Renal cortical epithelial cell (primary cell): ENCODE measurements at regions not wholly inside any gene's neighbourhood (a gene's known extent, or its start where the extent isn't known, plus 50 kb on each side); places are given as distances from the start of the nearest gene placed in this dataset.
"Not testable (repeated sequence)": the region's sequence is repeated elsewhere in the genome, so short reads cannot be mapped to it uniquely, and the experiment has no call there.

Source experiments
- DNase-seq: peaks from one replicate; pipeline ENCODE4 v3.0.0-alpha.2; 2011; ENCODE audit warnings: low read depth

DNA sequence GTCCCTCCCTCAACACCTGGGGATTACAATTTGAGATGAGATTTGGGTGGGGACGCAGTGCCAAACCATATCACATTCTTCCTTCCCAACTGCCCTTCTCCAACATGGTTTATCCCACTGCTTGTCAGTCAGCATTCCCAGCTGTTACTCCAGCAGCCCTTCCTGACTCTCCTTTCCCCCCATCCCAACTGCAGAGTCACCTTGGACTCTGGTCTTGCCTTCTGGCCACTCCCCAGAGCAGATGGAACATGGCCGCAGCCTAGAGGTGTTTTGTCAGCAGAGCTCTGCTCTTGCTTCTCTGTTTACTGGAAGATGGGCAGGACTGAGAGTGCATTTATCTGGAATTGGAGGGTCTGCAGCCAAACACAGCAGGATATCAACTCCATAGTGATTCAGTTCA is 51.2 kb upstream of the MEX3C start:
- no peak for DNase-seq

DNA sequence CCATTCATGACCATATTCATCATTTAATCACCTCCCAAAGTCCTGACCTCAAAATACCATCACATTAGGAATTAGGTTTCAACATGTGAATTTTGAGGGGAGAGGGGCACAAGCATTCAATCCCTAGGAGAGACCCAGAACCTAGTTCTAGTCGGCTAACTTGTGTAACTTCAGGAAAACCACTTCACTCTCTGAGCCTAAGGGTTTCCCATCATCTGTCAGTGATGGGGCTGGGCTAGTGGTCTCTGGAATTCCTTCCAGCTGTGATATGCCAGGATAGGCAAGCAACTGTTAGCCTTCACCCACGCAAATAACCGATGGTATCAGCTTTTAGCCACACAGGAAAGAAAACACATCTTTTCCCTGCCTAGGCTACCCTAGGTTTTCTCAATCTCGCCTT is 52.5 kb upstream of the MEX3C start:
- DNase-seq: no peak

DNA sequence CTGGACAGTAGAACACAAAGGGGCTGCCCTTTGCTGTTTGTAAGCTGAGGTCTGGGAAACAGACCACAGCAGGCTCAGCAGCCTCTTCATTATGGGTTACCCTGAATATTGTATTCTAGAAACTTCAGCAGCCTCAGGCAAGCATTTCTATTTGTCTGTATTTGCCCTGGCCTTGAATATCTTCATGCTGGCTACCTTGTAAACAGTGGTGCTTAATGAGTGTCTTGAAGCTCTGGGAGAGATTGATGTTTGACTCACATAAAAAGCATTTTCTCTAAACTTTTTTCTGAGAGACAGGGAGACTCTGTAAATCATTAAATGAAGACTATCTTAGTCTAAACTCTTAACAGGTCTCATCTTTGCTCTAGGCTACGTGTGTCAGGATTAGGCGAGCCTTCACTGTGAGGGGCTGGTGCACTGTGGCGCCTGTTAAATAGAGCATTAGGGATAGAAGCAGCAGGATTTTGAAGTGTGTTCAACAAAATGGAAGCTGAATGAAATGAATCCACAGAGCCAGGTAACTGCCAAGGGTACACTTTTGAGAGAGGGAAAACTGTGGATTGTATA is 53.1 kb upstream of the MEX3C start:
- no peak for DNase-seq

DNA sequence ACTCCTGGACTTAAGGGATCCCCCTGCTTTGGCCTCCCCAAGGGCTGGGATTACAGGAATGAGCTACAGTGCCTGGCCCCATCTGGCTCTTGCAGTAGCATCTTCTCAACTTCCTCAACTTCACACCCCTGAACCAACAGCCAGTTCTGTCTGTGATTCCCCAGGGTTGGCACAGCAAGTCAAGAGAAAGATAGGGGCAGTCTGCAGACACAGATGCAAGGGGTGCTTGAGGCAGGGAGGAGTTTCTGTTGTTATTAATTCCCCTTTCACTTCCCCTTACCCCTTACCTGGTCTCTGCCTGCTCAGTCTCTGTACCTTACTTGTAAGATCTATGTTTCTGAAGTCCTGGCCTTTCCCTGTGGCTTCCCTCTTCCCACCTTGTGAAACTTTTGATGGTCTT is 54.1 kb upstream of the MEX3C start:
- DNase-seq: no peak

DNA sequence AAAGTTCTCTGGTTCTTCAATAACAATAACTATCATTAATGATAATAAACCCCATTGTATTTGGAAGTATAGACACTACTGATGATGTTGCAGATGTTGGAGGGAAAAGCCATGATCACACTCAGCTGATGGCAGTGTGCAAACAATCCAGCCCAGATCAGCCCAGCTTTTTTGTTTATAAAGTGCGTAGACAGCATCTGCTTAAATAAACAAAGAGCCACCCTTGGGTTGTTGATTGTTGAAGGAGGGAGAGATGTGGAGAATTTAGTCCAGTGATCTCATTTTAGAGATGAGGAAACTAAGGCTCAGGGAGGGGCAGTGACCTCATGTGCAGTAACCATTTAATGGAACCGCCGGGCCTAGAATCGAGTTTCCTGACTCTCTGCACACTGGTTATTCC is 56.0 kb upstream of the MEX3C start:
- no peak for DNase-seq

DNA sequence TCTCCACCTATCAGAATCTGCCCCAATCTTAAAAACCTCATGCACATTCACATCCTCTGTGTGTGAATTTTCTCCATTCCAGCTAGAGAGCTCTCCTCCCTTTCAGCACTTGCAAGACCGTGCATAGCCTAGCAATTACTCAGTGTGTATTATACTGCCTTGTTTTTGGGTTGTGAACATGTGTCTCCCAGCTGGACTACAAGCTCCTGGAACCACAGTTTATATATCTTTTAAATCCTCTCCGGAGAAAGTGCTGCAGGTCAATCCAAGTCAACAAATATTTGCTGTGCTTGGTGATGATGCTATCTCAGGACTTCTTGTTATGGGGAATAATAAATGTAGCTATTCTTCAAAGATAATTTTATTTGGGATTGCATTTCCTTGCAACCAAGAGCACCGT is 58.2 kb upstream of the MEX3C start:
- DNase-seq: no peak

DNA sequence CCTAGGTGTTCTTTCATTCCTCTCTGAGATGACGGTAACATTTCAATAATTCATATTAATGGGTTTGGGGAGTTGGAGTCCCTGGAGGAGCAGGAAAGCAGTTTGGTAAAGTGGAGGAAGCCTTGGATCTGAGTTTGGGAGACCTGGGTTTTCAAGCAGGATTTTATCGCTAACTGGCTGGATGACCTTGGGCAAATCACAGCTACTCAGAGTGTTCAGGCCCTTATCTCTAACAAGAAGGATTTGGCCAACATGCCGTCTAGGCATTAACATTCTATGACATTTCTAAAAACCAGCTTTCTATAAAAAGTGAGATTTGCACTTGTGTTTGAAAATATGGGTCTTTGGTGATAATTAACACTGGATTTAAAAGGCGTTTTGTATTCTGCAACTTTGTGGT is 59.7 kb upstream of the MEX3C start:
- DNase-seq: no peak

DNA sequence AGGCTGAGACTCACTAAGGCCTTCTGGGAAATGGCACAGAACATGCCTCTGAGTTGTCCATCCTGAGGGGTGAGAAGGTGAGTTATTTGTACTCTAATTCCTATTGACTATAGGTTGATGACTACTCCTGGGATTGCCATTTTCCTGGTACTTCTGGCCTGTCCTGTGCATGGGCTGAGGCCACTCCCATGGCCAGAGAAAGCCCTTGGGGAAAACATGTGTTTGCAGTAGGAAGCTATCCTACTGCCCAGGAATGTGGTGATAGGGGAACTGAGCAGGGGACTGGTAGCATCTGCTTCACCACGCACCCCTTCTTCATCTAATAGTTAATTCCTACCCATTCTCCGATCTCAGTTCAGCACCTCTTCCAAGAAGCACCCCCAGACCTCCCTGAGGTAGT is 62.6 kb upstream of the MEX3C start:
- no peak for DNase-seq

DNA sequence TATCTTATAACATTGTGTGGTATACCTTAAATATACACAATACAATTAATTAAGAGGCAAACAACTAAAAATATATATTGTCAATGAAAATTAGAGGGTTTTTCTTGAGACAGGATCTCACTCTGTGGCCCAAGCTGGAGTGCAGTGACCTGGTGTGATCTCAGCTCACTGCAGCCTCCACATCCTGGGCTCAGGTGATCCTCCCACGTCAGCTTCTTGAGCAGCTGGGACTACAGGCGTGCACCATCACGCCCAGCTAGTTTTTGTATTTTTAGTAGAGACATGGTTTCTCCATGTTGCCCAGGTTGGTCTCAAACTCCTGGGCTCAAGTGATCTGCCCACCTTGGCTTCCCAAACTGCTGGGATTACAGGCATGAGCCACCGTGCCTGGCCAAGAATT is 68.6 kb upstream of the MEX3C start:
- DNase-seq: not testable (repeated sequence)

DNA sequence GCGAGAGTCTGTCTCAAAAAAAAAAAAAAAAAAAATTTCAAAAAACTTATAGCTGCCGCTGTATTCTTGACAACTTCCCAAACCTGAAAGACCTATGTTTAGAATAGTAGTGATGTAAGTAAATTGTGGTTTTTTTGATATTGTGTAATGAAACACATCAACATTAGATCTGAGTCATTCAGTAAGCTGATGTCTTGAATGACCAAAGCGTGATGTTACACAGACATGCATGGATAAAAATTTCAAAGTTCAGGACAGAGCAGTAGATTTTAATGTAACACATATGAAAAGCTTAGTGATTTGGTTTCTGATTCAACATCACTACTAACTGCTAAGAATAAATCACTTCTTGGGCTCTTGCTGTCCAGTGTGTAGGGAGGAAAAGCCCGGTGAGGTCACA is 69.3 kb upstream of the MEX3C start:
- no peak for DNase-seq

DNA sequence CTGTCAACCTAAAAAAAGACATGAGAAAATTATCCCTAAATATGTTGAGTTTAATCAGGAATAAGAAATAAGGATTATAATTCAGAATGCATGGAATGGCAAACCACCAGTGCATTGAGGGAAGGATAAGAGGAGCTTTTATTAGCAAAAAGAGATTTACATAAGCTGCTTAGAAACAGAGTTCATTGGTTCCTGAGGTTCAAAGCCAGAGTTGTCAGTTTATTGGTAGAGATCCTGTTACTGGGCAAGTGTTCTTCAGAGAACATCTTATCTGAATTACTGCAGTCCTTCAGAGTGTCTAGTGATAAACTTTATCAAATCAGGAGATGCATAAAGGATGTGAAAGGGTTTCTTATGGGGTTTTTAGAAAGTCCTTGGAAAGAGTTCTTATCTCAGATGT is 76.0 kb upstream of the MEX3C start:
- no peak for DNase-seq

DNA sequence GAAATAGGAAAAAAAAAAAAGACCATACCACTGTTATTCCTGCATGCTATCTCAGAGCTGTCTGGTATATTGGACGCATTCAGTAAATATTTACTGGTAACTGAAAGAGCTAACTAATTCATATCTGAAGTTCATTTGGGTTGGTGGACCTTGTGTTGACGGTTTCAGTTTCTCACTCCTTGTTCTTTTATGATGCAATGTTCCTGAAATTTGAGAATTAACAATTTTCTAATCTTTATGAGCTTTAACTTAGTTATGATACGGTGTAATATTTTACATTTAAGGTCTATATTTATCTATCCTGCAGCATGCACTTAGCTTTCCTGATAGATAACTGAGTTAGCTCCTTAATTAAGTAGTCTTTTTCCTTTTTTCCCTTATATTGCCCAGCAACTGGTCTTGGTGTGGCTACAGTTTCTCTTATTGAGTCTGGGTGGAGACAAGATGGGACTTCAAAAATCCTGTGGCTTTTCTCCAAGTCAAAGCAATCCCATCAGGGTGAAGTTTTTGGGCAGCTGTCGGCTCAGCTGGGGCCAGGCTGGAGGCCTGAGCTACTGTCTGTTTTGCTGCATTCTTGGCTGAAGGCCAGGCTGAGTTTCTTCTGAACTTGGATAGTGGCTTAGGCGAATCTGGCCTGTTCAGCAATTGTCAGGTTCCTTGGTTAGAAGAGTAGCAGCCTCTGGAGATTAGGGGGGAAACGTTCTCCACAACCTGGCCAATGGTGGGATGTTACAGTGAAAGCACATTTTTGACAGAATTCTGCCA is 78.4 kb upstream of the MEX3C start:
- no peak for DNase-seq

DNA sequence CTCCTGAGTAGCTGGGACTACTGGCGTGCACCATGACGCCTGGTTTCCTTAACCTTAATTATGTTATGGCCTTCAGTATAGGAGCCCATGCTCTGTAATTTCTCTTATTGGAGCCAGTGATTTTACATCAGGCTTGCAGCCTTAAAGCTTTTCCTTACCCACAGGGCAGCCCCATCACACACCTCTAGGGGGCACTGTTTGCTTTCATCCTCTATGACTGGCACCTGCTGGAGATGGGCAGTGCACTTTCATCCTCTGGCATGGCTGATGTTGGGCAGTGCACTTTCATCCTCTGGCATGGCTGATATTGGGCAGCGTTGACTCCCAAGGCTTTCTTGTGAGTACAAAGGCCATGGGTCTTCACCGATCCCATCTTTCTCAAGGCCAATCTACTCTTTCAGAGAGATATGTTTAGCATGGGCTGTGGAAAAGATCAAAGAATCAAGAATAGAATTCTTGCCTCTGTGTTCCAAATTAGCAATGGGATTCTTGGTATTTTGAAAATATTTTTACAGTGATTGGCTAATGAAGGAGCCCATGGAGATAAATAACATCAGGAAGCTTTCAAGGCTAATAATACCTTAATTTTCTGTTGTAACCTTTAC is 80.7 kb upstream of the MEX3C start:
- peak; percentile 16 for DNase-seq

DNA sequence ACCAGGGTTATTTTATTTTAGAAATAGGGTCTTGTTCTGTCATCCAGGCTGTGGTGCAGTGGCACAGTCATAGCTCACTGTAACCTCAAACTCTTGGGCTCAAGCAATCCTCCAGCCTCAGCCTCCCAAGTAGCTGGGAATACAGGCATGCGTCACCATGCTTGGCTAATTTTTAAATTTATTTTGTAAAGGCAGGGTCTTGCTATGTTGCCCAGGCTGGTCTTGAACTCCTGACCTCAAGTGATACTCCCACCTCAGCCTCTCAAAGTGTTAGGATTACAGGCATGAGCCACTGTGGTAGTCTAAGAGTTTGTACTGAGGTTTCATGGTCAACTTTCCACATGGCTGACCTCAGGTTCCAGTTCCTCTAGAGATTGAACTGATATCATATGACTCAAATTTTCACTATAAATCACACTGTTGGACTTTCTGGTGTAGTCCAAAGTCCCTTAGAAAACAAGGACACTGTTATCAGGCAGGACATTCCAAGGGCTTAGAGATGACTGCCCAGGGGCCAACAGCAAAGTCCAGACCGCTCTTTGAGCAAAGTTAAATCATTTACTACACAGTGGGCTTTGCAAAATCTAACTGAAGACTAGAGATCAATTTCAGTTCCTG is 82.0 kb upstream of the MEX3C start:
- peak; percentile 22 for DNase-seq

DNA sequence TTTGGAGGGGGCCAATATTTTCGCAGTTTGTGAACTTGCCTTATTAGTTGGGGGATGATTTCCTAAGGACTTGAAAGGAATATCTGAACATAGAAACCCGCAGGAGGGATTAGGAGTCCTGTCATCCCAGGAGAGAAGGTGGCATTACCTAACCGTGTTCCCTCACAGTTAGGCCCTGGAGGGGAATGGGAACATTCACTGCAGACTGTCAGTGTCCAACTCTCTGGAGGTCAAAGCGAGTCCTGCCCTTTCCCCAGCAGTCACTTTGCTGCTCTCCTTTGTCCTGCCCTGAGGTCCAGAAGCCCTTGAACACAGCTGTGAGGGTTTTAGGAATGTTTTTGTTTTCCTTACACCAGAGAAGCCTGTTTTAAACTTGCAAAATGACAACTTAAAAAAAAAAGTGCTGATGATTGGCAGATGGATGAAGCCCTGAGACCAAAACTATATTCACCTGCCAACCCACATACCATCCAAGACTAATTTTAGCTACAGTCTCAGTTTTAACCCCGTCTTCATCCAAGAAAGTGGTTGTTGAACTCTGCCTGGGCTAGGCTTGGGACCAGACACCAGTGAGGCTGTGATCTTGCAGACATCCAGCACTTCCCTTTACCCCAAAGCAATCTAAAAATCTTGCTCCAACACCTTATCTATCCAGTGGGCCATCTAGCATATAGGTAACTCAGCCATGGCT is 90.5 kb upstream of the MEX3C start:
- DNase-seq: no peak

DNA sequence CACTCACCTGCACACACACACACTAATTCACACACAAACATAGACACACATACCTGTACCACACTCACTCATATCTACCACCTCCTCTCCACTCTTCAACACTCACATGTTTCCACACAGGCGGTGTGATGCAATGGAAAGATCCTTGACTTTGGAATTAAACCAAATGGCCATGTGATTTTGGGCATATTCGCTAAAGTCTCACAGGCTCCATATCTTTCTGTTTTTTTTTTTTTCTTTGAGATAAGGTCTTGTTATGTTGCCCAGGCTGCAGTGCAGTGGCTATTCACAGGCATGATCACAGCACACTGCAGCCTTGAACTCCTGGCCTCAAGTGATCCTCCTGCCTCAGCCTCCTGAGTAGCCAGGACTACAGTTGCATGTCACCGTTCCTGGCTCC is 91.1 kb upstream of the MEX3C start:
- DNase-seq: no peak

DNA sequence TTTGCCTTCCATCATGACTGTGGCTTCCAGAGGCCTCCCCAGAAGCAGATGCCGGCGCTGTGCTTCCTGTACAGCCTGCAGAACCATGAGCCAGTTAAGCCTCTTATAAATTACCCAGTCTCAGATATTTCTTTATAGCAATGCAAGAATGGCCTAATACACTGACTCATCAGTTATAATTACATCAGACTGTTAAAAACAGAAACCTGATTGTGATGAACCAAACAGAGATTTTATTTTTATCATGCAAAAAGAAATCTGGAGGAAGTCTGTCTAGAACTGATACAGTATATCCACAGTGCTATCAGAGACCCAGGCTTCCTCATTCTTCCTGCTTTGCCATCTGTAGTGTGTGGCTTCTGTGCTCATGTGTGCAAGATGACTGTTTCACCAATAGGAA is 93.4 kb upstream of the MEX3C start:
- peak; percentile 1 for DNase-seq

DNA sequence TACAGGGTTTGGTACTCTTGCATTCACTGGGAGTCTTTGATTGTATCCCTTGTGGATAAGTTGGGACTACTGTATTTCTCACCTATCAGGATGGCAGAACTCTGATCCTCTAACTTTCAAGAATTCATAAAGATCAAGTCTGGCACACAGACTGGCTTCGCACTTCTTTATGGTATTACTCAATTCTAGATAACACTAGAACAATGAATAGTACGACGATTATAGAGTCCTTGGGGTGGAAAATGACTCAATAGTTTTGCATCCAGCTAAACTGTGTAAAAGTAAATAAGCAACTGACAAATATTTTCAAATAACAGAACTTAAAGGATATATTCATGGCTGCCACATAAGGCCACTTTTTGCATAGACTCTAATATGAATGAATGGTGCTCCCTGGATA is 103.4 kb upstream of the MEX3C start:
- DNase-seq: no peak

DNA sequence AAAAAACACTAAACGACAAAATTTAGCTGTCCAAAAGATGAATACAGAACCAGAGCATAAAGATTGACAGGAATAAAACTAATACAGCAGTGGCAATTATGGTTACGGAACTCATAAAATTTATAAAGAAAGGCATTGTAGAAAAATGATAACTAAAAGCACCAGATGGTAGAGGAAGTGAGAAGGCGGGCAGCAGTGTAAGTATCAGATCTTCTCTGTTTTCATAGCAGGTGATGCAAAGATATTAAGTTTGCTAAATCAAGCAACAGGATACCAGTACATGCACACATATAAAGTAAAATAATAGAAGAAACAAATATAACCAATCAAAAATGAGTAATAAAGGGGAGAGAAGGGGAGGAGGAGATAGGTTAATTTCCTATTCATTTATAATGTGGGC is 103.9 kb upstream of the MEX3C start:
- DNase-seq: no peak

DNA sequence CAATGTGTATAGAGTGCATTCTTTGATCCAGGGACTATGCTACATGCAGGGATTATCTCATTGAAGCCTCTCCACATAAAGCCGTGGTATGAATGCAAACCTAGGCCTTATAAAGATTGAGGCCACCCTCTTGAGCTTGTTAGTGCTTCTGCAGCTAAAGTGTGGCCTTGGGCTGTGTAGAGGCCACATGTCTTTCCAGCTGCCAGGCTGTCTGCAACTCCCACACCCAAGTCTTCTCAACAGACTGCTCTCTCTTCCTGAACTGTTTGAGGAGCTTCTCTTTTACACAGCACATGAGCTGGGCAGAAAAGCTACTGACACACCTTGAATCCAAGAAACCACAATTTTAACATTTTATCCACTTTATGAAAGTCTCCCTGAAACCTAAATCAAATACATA is 119.2 kb upstream of the MEX3C start:
- DNase-seq: no peak

DNA sequence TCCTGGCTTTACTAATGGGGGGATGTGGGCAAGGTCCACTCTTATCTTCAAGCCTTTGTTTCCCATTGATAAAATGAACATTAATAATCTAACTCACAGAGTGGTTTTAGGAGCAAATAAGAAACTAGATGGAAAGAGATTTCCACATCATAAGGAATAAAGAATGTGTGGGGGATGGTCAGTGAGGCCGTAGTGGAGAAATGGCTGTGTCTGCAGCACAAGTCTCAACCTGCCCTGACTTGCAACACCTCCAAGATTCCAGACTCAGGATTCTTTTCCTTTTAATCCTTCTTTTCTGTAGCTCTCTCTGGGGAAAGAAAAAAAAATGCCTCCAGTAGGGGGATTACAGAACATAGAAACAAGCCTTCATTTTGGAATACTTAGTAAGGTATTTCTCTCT is 124.2 kb upstream of the MEX3C start:
- peak; percentile 29 for DNase-seq

DNA sequence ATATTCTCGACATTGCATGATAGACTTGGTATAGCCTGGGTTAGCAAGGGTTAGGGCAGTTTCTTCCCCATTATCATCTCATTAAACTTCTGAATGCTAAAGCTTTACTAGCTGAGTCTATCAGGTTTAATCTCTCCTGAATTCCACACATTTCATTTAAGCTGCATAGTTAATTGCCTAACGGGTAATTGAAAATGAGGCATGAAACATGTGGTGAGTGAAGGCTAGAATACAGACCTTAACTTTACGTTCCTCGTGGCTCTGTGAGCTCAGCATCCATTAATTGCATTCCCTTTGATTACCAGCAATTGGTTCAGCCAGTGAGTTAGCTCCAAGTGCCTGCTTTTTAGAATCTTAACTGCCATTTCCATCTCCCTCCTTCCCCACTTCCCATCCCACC is 126.5 kb upstream of the MEX3C start:
- no peak for DNase-seq

DNA sequence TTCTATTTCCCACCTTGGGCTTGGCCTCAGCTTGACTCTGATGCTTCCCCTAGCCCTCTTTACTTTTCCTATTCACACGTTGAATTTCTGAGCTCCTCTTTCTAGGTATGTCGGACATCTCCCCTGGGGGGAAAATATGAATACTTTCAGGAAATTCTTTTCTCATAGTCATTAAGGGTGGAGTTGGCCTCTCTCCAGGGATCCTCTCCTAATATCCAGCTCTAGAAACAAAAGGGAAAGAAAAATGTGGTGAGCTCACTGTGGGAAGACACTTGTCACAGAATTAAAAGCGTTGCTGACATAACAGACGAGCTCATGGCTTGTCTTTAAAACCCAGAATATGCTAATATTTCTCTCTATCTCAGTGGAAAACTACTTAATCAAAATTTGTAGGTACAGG is 132.7 kb upstream of the MEX3C start:
- DNase-seq: no peak
